SK-N-SH treated with all-trans-retinoic acid at 6 μM for 48 hours (cell line): ENCODE measurements at regions not wholly inside any gene's neighbourhood (a gene's known extent, or its start where the extent isn't known, plus 50 kb on each side); places are given as distances from the start of the nearest gene placed in this dataset.

Experiments
- BACH2 ChIP-seq: fragments of 250-450 bp; sonication (Bioruptor Pico); IDR thresholded peaks from 2 replicates; pipeline ENCODE4 v1.9.0; 2021; ENCODE audit warnings: mild to moderate bottlenecking, borderline replicate concordance
- ISL1 ChIP-seq: fragments of 250-450 bp; sonication (Bioruptor Pico); IDR thresholded peaks from 2 replicates; pipeline ENCODE4 v2.1.2; 2022; ENCODE audit warnings: mild to moderate bottlenecking, moderate library complexity
- PPARA ChIP-seq: fragments of 250-450 bp; sonication (Bioruptor Pico); IDR thresholded peaks from 2 replicates; pipeline ENCODE4 v1.5.0; 2020; ENCODE audit warnings: mild to moderate bottlenecking, borderline replicate concordance
- RARB ChIP-seq: fragments of 250-450 bp; sonication (Bioruptor Pico); IDR thresholded peaks from 2 replicates; pipeline ENCODE4 v1.8.0; 2021; ENCODE audit warnings: mild to moderate bottlenecking, moderate library complexity
- SNAI2 ChIP-seq: fragments of 250-450 bp; sonication (Bioruptor Pico); IDR thresholded peaks from 2 replicates; pipeline ENCODE4 v1.5.0; 2020; ENCODE audit warnings: mild to moderate bottlenecking, moderate library complexity
- TCF4 ChIP-seq: fragments of 250-450 bp; sonication (Bioruptor Pico); IDR thresholded peaks from 2 replicates; pipeline ENCODE4 v1.8.0; 2021; ENCODE audit warnings: mild to moderate bottlenecking, moderate library complexity, borderline replicate concordance
- ZFP3 ChIP-seq: fragments of 250-450 bp; sonication (Bioruptor Pico); IDR thresholded peaks from 2 replicates; pipeline ENCODE4 v1.5.0; 2020; ENCODE audit warnings: mild to moderate bottlenecking, moderate library complexity
- ZNF565 ChIP-seq: fragments of 450-650 bp; formaldehyde crosslinking; conservative IDR thresholded peaks from 2 replicates; pipeline ENCODE4 v1.5.0; 2020; ENCODE audit warnings: low read depth, mild to moderate bottlenecking, moderate library complexity
- ZNF8 ChIP-seq: fragments of 450-650 bp; formaldehyde crosslinking; IDR thresholded peaks from 2 replicates; pipeline ENCODE4 v1.5.0; 2020; ENCODE audit warnings: mild to moderate bottlenecking, moderate library complexity
- TF ChIP-seq, protein P1 (sequence below): fragments of 250-450 bp; sonication (Bioruptor Pico); IDR thresholded peaks from 2 replicates; pipeline ENCODE4 v1.5.0; 2020; ENCODE audit warnings: mild to moderate bottlenecking, moderate library complexity
- TF ChIP-seq, protein P2 (sequence below): fragments of 250-450 bp; sonication (Bioruptor Pico); IDR thresholded peaks from 2 replicates; pipeline ENCODE4 v1.8.0; 2021; ENCODE audit warnings: low read depth, mild to moderate bottlenecking, moderate library complexity, borderline replicate concordance
- TF ChIP-seq, protein P3 (sequence below): fragments of 250-450 bp; sonication (Bioruptor Pico); IDR thresholded peaks from 2 replicates; pipeline ENCODE4 v1.8.0; 2020; ENCODE audit warnings: mild to moderate bottlenecking, moderate library complexity, borderline replicate concordance

DNA sequence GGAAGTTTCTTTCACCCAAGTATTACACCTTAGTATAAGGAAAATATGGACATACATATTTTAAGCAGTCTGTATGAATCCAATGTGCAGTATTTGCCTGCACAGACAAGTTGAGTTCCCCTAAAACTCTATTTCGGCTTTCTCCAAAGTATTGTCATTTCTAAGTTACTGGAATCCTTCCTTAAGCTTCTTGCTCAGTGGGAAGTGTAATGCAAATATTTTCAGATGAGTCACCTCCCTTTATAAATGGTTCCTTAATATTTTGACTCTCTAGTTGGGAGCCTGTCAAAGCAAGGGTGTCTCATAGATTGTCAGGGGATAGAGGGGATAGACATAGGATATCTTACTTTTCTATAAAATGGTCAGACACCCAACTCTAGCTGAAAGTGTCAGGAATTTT is 178.6 kb downstream of the NAA11 start:
- TF ChIP-seq, protein P1, sequence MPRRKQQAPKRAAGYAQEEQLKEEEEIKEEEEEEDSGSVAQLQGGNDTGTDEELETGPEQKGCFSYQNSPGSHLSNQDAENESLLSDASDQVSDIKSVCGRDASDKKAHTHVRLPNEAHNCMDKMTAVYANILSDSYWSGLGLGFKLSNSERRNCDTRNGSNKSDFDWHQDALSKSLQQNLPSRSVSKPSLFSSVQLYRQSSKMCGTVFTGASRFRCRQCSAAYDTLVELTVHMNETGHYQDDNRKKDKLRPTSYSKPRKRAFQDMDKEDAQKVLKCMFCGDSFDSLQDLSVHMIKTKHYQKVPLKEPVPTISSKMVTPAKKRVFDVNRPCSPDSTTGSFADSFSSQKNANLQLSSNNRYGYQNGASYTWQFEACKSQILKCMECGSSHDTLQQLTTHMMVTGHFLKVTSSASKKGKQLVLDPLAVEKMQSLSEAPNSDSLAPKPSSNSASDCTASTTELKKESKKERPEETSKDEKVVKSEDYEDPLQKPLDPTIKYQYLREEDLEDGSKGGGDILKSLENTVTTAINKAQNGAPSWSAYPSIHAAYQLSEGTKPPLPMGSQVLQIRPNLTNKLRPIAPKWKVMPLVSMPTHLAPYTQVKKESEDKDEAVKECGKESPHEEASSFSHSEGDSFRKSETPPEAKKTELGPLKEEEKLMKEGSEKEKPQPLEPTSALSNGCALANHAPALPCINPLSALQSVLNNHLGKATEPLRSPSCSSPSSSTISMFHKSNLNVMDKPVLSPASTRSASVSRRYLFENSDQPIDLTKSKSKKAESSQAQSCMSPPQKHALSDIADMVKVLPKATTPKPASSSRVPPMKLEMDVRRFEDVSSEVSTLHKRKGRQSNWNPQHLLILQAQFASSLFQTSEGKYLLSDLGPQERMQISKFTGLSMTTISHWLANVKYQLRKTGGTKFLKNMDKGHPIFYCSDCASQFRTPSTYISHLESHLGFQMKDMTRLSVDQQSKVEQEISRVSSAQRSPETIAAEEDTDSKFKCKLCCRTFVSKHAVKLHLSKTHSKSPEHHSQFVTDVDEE (CRISPR knock-in tag), result no peak
- TF ChIP-seq ZNF8, result no peak
- TF ChIP-seq PPARA (CRISPR knock-in tag), result no peak
- TF ChIP-seq, protein P2, sequence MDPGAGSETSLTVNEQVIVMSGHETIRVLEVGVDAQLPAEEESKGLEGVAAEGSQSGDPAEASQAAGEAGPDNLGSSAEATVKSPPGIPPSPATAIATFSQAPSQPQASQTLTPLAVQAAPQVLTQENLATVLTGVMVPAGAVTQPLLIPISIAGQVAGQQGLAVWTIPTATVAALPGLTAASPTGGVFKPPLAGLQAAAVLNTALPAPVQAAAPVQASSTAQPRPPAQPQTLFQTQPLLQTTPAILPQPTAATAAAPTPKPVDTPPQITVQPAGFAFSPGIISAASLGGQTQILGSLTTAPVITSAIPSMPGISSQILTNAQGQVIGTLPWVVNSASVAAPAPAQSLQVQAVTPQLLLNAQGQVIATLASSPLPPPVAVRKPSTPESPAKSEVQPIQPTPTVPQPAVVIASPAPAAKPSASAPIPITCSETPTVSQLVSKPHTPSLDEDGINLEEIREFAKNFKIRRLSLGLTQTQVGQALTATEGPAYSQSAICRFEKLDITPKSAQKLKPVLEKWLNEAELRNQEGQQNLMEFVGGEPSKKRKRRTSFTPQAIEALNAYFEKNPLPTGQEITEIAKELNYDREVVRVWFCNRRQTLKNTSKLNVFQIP (CRISPR knock-in tag), result no peak
- TF ChIP-seq SNAI2, result no peak
- no peak for TF ChIP-seq ZFP3 (CRISPR knock-in tag)
- TF ChIP-seq RARB (CRISPR knock-in tag), result no peak
- no peak for TF ChIP-seq BACH2
- no peak for TF ChIP-seq TCF4 (CRISPR knock-in tag)
- no peak for TF ChIP-seq ISL1 (CRISPR knock-in tag)
- TF ChIP-seq ZNF565 (CRISPR knock-in tag), result no peak
- TF ChIP-seq, protein P3, sequence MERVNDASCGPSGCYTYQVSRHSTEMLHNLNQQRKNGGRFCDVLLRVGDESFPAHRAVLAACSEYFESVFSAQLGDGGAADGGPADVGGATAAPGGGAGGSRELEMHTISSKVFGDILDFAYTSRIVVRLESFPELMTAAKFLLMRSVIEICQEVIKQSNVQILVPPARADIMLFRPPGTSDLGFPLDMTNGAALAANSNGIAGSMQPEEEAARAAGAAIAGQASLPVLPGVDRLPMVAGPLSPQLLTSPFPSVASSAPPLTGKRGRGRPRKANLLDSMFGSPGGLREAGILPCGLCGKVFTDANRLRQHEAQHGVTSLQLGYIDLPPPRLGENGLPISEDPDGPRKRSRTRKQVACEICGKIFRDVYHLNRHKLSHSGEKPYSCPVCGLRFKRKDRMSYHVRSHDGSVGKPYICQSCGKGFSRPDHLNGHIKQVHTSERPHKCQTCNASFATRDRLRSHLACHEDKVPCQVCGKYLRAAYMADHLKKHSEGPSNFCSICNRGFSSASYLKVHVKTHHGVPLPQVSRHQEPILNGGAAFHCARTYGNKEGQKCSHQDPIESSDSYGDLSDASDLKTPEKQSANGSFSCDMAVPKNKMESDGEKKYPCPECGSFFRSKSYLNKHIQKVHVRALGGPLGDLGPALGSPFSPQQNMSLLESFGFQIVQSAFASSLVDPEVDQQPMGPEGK (CRISPR knock-in tag), result no peak
